Hematopoietic multipotent progenitor cell treated with erythropoietin and hydrocortisone succinate and interleukin-3 and kit ligand, for 6 days (in vitro differentiated cells): ENCODE measurements at regions not wholly inside any gene's neighbourhood (a gene's known extent, or its start where the extent isn't known, plus 50 kb on each side); places are given as distances from the start of the nearest gene placed in this dataset.
"Not testable (repeated sequence)": the region's sequence is repeated elsewhere in the genome, so short reads cannot be mapped to it uniquely, and the experiment has no call there.

ENCODE experiments used
- DNase-seq: peaks from one replicate; pipeline ENCODE4 v3.0.0-alpha.2; 2015

DNA sequence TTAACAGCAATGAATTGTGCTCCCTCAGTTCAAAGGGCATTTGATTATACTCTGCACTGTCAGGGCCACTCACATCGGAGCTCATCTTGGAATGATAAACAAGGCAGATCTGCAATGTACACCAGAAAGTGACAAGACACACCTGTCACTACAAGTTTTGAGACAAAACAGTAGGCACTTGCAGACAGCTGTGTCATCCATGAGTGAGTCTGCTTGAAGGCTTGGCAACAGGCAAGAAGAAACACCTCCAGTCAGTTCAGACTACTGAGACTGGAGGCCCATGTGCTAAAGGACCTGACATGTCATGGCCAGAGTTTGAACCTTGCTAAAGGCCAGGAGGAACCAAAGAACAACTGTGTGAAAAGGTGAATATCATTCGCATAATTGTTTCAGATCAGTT lies 354.5 kb downstream of the CEP170 start:
- not testable (repeated sequence) for DNase-seq

DNA sequence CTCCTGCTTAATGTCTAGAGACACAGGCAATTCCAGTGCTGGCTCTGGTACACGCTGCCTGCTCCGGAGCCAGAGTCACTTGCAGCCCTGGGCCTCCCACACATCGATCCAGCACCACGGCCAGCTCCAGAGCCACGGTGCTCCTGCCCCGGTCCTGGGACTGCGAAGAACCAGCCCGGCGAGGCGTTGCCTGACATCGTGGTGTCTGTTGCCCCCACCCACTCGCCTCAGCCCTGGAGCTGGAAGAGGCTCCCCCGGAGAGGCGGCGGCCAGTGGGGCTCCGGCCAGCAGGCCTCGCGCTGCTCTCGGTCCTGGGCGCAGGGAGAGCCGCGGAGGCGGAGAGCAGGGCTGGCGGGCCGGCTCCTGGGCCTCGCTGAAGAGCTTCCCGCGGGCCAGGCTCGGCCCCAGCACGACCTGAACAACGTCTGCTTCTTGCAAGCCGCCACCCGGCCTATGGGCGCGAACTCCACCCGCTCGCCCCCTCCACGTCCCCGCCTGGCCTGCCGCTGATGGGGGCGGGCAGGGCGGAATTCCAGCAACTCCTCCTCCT lies 364.8 kb downstream of the CEP170 start:
- DNase-seq, result peak; percentile 7

DNA sequence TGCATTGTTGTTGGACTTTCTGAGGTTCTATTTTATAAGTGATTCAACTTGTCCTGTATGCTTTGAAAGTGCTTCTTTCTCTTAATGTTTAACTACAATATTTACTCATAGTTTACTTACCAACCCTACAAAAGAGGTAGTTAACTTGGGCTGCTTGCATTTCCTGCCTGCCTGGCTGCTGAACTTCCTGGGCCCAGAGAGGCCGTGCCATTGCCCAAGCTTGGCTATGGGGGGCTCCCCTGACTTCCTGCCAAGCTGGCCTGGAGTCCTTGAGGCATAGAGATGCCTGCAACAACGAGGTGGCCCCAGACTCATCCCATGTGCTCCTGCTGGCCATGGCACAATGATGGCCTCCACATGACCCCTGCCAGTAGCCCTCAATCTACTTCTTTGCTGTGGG lies 361.6 kb upstream of the PLD5 start:
- DNase-seq, result no peak

DNA sequence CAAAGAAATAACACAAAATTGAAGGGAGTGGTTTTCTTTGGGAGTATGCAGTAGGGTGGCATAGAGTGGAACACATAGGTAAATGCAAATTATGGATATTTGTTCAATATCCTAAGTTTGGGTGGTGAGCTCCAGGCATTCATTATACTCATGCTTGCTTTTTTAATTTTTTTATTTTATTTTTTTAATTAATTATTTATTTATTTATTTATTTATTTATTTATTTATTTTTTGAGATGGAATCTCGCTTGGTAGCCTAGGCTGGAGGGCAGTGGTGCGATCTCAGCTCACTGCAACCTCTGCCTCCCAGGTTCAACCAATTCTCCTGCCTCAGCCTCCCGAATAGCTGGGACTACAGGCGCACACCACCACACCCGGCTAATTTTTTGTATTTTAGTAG lies 355.5 kb upstream of the PLD5 start:
- not testable (repeated sequence) for DNase-seq

DNA sequence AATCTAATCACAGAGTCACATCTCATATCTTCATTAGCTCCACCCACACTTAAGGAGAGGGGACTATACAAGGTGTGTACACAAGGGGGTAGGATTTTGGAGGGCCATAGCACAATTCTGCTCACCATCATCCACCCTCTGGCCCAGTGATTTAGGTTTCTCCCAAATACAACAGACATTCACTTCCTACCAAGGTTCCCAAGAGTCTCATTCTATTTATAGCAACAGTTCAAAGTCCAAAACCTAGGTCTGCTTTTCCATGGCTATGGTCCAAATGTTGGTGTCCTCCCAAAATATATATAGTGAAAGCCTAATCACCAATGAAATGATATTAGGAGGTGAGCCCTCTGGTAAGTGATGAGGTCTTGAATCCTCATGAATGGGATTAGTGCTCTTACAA lies 353.2 kb upstream of the PLD5 start:
- DNase-seq, result no peak

DNA sequence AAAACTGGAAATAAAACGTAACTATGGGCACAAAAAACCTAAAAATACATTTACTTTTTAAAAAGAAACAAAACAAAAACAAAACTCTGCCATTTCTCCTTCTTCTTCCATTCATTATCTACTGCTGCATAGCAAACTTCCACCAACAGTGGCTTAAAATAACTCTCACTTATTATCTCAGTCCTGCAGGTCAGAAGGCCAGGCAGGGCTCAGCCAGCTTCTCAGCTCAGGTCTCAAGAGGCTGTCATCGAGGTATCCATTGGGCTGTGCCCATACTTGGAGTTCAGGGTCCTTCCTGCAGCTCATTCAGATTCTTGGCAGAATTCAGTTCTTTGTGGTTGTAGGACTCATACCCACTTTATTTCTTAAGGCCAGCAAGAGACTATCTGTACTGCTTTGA lies 352.7 kb upstream of the PLD5 start:
- no peak for DNase-seq

DNA sequence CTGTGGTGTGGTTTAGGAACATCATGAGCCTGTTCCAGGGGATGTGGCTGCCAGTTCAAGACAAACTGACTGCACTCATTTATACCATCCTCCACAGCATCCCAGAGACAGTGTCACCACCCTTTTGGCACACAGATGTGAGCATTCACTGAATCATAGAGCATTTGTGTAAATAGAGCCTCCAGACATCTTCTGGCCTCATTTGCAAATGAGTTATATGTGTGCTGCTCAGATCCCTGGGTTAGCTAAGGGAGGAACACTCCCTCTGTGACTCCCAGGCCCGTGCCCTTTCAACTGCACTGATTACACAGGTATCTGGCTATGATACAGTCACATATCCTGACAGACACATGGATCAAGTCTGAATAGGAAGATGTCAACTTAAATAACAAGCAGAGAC lies 351.5 kb upstream of the PLD5 start:
- DNase-seq, result no peak

DNA sequence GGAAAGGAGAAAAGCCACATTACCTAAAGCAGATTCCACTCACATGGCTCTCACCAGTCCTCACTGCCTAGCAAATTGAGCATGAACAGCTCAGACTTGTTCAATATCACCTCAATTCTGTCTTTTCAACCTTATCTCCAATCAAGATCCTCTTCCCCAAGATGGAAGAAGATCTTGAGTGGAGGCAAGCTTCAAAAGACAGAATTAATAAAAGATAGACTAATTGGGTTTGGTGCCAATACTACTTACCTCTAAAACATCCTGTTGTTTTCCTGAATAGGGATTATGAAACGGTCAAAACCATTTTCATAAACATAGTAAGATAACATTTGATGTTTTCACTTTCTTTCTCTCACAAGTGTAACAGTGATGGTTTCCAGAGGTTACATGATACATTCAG lies 349.2 kb upstream of the PLD5 start:
- DNase-seq, result no peak

DNA sequence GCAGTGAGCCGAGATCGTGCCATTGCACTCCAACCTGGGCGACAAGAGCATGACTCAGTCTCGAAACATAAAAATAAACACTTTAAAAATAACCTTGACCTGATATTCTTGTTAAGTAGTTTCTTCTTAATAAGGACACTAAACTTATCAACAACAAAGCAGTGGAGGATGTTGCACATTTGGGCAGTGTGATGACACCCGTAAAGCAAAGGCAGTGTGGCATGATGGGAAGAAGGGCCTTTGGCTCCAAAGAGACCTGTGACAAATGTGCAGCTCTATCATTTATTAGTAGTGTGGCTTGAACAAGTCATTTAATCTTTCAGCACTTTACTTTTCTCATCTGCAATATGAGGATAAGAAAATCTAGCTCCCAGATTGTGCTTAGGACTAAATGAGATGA lies 348.0 kb upstream of the PLD5 start:
- DNase-seq, result no peak

DNA sequence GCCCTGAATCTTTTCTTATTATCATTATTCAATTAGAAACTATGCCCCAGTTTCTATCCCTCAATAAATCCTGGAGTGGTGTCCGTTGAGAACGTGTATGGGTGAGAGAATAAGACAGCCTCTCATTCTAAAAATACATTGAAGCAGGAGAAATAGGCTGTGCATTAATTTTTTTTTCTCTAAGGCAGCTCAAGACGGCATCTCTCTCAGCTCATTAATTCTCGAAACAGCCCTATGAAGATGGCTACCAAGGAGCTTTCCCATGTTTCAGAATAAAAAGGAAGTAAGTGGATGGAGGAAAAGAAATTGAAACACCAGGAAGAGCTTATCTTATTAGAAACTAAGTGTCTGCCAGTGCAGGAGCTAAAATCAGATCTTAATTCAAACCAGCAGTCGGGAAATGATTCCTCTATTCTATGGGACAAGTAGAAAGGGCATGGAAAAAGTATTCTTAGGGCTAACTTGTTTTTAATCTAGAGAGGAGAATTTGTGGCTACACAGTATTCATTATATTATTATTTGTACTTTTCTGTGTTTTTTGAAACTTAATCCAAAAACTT lies 347.1 kb upstream of the PLD5 start:
- no peak for DNase-seq

DNA sequence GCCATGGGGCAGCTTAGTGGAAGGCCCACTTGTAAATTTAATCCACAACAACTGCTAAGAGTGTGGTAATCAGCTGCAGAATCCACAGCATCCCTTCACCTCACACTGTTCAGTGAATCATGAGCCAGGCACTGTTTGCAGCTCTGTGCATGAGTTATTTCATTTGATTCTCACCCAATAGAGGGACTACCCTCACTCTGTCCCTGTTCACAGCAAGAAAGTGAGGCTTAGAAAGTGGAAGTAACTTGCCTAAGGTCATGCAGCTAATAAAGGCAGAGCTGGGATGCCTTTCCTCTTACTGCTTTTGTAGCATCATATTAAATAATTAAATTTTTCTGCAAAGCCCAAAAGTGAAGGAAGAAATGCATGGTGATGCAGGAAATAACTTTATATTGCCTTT lies 346.5 kb upstream of the PLD5 start:
- DNase-seq, result no peak

DNA sequence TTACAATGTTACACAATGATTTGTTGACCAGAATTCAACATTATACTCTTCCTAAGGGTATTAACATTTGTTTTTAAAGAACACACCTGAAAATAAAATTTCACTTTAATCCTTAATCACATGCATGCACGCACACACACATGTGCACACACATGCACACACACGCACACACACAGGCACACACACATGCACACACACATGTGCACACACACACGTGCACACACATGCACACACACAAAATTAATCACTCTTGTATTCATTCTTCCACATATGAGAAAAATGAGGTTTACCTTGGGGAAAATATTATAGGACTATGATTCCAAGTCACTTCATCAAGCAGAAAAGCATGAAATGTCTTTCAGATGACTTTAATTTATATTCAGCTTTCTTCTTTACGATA lies 331.8 kb upstream of the PLD5 start:
- no peak for DNase-seq

DNA sequence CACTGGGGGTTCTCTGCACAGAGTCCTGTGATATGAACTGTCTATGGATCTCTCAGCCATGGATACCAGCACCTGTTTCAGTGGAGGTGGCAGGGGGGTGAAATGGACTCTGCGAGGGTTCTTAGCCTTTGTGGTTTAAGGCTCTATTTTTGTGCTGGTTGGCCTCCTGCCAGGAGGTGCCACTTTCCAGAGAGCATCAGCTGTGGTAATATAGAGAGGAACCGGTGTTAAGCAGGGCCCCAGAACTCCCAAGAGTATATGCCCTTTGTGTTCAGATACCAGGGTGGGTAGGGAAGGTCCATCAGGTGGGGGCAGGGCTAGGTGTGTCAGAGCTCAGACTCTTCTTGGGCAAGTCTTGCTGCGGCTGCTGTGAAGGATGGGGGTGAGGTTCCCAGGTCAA lies 330.0 kb upstream of the PLD5 start:
- DNase-seq, result no peak

DNA sequence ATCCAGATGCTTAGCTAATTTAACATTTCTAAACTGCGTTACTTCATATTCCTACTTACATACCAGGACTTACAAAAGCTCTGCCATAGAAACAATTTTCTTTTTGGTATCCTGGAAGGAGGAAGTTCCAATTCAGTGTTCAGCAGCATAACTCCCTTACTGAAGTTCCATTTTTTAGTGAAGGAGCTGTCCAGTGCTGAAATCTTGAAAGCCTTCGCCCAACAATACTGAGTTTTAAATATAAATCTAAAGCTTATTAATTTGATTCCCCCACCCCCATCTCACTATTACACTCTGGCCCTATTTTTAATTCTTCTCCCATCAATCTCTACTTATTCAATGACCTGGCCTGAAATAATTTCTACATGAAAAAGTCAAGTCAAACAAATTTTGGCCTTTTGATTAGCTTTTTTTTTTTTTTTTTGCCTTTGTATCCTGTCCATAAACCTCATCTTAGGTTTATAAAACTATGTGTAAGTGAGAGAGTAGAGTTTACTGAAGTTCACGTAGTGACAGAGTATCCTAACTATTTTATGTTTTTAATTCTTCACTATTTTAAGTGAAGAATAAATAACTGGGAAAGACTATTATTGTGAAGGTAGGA lies 323.0 kb upstream of the PLD5 start:
- DNase-seq, result peak; percentile 40

DNA sequence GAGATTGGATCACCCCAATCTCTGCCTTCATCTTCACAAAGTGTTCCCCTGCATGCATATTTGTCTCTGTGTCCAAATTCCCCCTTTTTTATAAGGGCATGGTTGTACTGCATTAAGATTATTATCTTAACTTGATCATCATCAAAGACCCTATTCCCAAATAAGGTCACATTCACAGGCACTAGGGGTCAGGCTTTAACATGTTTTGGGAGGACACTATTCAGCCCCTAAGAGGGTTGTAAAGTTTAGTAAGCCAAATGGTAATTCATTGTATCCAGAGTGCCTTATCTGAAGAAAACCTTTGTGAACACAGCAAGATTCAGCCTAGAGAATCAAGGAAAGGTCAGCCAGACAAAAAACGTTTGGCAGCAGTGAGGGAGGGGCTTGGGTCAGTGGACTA lies 317.6 kb upstream of the PLD5 start:
- no peak for DNase-seq

DNA sequence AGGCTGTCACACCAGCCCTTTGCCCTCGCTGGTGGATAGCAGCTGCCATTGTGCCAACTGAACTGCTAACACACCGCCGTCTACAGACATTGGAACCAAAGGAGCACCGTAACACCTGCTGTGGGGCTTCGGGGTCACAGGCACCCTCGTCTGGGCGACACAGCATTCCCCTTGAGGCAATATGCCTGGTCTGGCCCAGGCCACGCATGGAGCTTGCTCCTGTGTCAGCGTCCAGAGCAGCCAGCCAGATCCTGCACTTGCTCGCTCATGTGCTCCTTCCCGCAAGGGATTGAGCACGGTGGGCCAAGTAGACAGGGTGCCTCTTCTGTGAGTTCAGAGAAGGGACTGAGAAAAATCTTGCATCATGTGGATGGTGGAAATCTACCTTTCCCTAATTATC lies 314.6 kb upstream of the PLD5 start:
- no peak for DNase-seq

DNA sequence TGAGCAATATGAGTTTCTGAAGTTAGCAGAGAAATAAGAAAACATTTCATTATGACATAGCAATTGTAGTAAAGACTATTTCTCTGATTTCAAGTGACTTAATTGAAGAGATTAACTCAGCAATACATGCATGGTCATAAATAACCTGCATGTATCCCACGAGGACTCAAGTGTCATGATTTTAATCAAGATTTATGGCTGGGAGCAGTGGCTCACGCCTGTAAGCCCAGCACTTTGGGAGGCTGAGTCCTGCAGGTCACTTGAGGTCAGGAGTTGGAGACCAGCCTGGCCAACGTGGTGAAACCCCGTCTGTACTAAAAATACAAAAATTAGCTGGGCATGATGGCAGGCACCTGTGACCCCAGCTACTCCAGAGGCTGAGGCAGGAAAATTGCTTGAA lies 311.9 kb upstream of the PLD5 start:
- no peak for DNase-seq

DNA sequence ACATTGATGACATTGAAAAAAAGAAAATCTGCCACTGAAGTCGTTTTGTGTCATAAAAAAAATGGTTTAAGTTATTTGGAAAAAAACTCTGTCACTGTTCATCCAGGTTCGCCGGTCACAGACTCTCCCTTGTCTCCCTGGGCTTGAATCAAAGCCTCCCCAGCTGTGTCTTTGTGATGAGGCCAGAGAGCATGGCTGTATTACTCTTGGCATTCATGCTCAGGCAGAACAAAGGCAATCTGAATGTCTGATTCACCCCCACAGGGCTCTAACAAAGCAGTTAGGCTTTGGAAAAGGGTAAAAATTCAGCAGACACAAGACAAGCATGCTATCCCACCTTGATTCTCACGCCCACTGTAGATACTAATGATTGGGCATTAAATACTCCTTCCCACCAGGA lies 304.3 kb upstream of the PLD5 start:
- no peak for DNase-seq

DNA sequence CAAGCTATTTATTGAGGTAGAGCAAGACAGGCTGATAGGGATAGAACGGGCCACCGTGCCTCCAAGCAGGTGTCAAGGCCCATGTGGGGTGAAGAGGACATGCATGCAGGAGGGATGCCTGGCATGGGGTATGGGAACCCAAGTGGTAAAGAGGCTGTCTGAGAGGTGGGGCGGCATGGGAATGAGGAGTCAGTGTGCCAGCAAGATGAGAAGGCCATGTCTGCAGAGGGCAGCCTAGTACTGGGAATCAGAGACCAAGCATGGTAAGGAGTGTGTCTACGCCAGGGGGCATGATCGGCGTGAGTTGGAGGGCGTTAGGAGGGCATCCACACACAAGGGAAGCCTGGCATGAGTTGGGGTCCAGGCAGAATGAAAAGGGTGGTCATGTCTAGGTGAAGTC lies 303.7 kb upstream of the PLD5 start:
- no peak for DNase-seq

DNA sequence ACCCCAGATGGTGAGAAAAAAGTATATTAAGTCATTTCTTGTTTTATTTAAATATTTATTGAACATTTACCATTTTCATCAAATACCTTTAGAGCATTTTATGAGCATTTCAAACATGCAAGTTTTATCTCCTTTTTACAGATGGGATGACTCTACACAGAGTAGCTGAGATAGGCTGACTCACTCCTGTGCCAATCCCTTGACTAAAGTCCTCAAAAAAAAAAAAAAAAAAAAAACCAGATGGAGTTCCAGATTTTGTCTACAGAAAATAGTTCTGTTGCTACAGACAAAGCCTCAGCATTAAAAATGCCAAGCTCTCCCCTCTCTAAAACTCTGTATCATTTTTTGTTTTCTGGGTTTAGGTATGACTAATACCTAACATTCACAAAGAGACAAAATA lies 303.0 kb upstream of the PLD5 start:
- DNase-seq, result peak; percentile 3

DNA sequence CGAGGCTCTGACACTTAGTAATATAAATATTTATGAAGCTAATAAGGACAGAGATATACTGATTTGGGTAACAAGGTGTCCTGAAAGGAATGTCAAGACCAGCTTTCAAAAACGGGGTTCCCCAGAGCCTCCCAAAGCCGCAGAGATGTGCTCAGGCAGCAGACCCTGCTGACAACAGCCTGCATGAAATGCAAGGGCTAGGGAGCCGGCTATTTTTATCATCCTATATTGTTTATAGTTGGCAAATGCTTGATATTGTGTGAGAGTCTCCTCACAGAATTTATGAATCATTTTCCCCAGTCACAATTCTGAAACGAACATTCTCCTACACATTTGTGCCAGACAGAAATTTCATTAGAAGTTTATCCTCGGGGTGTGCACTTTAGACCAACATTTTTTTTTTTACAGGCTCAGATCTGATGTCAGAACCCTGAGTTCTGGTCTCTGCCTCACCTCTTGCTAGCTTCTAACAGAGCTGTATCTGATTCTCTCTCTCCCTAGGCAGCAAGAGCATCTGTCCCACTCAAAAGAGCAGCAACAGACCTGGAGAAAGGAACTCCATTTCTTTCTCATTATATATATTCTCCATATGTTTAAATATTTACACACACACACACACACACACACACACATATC lies 302.3 kb upstream of the PLD5 start:
- DNase-seq, result no peak

DNA sequence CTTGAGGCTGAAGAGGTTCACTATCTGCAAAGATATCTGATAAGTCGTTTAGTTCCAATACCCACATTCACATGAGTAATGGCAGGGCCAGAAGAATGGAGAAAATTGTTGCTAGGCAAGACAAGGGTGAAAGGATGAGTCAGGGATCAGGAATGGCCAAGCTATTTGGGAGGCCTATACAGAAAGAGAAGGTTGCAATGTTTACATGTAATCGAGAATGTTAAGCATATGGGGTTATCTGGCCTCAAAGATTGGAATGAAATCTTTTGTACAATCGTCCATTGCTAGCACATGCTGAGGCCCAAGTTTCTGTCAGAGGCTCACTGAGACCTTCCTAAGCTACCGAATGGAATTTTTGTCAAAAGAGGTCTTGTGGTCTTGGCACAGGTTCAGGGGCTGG lies 299.9 kb upstream of the PLD5 start:
- no peak for DNase-seq

DNA sequence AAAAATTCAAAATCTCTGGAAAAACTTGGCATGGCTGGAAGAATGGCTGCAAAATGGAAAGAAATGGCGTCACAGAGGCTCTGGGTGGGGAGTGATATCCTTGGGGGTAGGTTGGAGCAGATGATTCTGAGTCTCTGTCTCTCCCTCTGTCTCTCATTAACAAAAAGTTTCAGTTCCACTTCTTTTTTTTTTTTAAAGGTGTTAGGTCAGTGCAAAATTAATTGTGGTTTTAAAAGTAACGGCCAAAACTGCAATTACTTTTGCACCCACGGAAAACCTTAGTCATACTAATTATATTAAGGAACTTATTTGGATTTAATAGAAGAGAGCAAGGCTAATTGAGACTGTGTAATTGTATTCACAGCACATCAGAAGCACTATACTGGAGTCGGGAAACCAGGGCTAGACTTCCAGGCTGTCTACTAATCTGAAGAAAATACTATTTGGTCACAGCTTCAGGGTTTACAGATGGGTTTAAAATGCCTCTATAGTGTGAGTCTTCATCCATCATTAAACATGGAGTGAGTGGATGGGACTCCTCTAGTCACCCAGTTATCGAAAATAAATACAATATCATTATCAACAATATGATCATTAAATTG lies 289.1 kb upstream of the PLD5 start:
- DNase-seq, result no peak

DNA sequence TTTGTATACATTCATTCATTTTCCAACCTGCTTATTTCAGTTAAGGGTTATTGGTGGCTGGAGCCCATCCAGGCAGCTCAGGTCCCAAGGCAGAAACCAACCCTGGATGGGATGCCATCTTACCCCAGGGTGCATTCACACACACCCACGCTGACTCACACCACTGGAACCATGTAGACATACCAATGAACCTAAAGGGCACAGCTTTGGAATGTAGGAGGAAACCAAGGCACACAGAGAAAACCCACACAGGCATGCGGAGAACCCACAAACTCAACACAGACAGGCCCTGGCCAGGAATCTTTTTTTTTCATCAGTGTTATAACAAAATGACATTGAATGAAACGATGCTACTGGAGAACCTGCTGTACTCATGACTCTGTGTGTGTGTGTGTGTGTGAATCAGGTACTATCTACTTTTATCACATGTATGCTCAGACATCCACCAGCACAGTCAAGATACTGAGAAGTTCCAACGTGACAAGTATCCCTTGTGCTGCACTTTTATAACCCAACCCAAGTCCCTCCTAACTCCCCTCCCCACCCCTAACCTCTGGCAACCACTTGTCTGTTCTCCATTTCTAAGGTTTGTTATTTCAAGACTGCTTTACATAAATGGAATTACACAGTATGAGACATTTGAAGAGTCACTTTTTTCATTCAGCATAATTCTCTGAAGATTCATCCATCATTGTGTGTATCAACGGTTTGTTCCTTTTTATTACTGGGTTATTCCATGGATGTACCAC lies 286.8 kb upstream of the PLD5 start:
- DNase-seq, result no peak
